ENCODE measurements at regions not wholly inside any gene's neighbourhood (a gene's known extent, or its start where the extent isn't known, plus 50 kb on each side); places are given as distances from the start of the nearest gene placed in this dataset.

DNA sequence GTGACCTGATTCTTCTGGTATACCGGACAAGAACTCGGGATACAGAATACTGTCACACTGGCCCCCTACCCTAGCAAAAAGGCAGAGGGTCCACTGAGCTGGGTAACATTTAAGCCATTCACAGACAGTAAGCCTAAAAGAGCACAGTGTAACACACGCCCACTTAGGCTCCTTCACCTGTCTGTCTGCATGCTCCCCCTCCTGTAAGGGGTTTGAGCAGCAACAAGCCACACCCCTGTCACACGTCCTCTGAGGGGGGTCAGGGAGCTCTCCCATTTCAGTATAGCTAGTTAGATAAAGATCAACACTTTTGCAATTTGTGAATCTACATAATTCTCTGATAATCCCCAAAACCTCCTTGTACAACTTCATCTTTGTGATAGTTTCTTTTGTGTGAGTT, 586.3 kb upstream of the LMCD1 start (continued):
- TF ChIP-seq, protein P1, sequence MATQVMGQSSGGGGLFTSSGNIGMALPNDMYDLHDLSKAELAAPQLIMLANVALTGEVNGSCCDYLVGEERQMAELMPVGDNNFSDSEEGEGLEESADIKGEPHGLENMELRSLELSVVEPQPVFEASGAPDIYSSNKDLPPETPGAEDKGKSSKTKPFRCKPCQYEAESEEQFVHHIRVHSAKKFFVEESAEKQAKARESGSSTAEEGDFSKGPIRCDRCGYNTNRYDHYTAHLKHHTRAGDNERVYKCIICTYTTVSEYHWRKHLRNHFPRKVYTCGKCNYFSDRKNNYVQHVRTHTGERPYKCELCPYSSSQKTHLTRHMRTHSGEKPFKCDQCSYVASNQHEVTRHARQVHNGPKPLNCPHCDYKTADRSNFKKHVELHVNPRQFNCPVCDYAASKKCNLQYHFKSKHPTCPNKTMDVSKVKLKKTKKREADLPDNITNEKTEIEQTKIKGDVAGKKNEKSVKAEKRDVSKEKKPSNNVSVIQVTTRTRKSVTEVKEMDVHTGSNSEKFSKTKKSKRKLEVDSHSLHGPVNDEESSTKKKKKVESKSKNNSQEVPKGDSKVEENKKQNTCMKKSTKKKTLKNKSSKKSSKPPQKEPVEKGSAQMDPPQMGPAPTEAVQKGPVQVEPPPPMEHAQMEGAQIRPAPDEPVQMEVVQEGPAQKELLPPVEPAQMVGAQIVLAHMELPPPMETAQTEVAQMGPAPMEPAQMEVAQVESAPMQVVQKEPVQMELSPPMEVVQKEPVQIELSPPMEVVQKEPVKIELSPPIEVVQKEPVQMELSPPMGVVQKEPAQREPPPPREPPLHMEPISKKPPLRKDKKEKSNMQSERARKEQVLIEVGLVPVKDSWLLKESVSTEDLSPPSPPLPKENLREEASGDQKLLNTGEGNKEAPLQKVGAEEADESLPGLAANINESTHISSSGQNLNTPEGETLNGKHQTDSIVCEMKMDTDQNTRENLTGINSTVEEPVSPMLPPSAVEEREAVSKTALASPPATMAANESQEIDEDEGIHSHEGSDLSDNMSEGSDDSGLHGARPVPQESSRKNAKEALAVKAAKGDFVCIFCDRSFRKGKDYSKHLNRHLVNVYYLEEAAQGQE (IDR thresholded peaks at IDR 0.05; ENCODE audit: low read depth, low read length) = no peak

DNA sequence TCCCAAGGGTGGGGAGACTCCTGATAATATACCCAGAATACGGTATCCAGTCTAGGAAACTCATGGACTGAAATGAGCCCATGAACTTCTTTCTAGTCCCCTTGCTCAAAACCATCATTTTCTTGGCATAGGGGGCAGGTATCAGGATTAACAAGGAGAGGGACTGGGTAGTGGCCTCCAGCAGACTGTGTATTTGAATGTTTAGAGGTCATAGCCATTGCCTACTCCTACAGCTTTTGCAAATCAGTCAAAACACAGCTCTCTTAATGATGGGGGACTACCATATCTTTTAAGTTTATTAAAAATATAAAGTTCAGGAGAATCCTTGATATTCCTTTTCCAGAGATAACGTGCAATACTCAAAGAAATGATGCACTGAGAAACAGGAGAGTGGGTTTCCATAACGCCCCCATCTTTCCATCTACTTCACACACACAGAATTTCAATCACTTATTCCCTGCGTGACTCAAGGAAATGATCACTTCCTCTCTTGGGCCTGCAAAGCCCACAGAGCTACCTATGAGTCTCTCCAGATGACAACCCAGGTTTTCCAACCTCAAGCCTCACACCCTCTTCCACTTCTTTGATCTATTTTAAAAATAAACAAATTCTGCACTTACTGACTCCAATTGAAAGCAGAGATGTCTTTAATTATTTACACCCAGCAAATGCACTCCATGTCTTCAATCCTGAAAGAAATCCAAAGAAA, 584.0 kb upstream of the LMCD1 start:
- in situ Hi-C loops (cut with MboI) = no loop called here
- ATAC-seq = no peak
- CTCF ChIA-PET = no interaction called here

More for the DNA sequence above, 584.0 kb upstream of the LMCD1 start:
- Histone ChIP-seq H3K27me3 (replicated peaks in 1 of 2; ENCODE audit: control insufficient read depth in 2 of 2, insufficient read depth in 2 of 2, low read length in 1 of 2) (no peaks in the 10 kb centered on the region), H3K36me3 (ENCODE audit: control insufficient read depth in 2 of 2, insufficient read depth in 2 of 2, low read length in 1 of 2) (no peaks in the 10 kb centered on the region), H2AFZ (ENCODE audit: control insufficient read depth, low read depth, low read length) (no peak overlapping the region), H3K27ac (ENCODE audit: control insufficient read depth, insufficient read depth) (no peak overlapping the region), H4K20me1 (ENCODE audit: control insufficient read depth, insufficient read depth) (no peaks in the 10 kb centered on the region), H3K4me2 (ENCODE audit: control insufficient read depth, insufficient read depth) (no peak overlapping the region), H3K9ac (ENCODE audit: control insufficient read depth, insufficient read depth, low read length) (no peak overlapping the region), H3K4me3 (no peak overlapping the region), H3K79me2 (ENCODE audit: control insufficient read depth, insufficient read depth, low read length) (no peaks in the 10 kb centered on the region), H3K9me3 (replicated peaks; ENCODE audit: control insufficient read depth, insufficient read depth, low read length) (no peaks in the 10 kb centered on the region), H3K4me1 (ENCODE audit: control insufficient read depth, insufficient read depth, low read length) (no peaks in the 10 kb centered on the region)
- ChIA-PET SMC1A (ENCODE audit: uncharacterized antibody, unreplicated experiment) (interaction anchor here (0.6 kb wide), 1 partner anchor 327 kb away, joined by 3 read pairs; no protein-coding TSS in a partner anchor), POLR2A (no interaction called here), RAD21 (ENCODE audit: unreplicated experiment) (no interaction called here)
- no TSS peak for BruUV-seq (replicated peaks)
- WGBS (ENCODE audit: insufficient coverage, insufficient replicate concordance, low lambda C conversion rate, missing lambda C conversion rate) = 0% methylated on average over 4 of the region's 4 CpGs
- no peak for DNase-seq (ENCODE audit: low read depth, low spot score)
- TF ChIP-seq SPI1 (IDR thresholded peaks at IDR 0.05; ENCODE audit: borderline replicate concordance, insufficient read depth, low read depth, low read length) = peak; percentile 23; the same call in 1 of the 2 replicates
- TF ChIP-seq TCF3 (IDR thresholded peaks at IDR 0.05; ENCODE audit: borderline replicate concordance, insufficient read depth, low read depth, low read length) = no peak
- intact Hi-C loops (cut with micrococcal nuclease; ENCODE audit: unreplicated experiment) = no loop called here
- no peak for FAIRE-seq
